Naive thymus-derived CD8-positive, alpha-beta T cell (primary cell): ENCODE measurements at regions not wholly inside any gene's neighbourhood (a gene's known extent, or its start where the extent isn't known, plus 50 kb on each side); places are given as distances from the start of the nearest gene placed in this dataset.

Experiments used
- ATAC-seq, 2 donors: fragments of 150-1000 bp; cut with Tn5 transposase in 1 of 2; sonication (Bioruptor Pico), chemical (Tn5 transposase) in 1 of 2; 1 replicate in 1 of 2; 2 replicates in 1 of 2; pipeline ENCODE4 v1.10.0; 2021; ENCODE audit warnings: mild to moderate bottlenecking in 2 of 2, moderate library complexity in 2 of 2
- POLR2A ChIA-PET: fragments of 350-600 bp; sonication (Branson Sonifier 250); formaldehyde crosslinking; loops from one replicate; lab custom pipeline; 2021; ENCODE audit warnings: antibody characterized with exemption; lab: Charles Lee
- DNase-seq, 10 donors: peaks; one replicate each; pipeline versions ENCODE4 v3.0.0 to v3.0.0-alpha.2; 2020 to 2022
- H3K27ac Mint-ChIP-seq, 10 donors: one replicate each; pipeline ENCODE4 v1.8.0; 2020 to 2022; ENCODE audit warnings: mild to moderate bottlenecking in 10 of 10, mixed read lengths in 10 of 10, moderate library complexity in 4 of 10, inconsistent platforms in 1 of 10
- H3K27me3 Mint-ChIP-seq, 5 donors: one replicate each; pipeline ENCODE4 v1.8.0; 2021 to 2022; ENCODE audit warnings: mixed read lengths in 5 of 5
- H3K36me3 Mint-ChIP-seq, 3 donors: one replicate each; pipeline ENCODE4 v1.8.0; 2020 to 2022; ENCODE audit warnings: mixed read lengths in 3 of 3, mild to moderate bottlenecking in 2 of 3, inconsistent platforms in 1 of 3
- H3K4me1 Mint-ChIP-seq, 4 donors: one replicate each; pipeline ENCODE4 v1.8.0; 2021 to 2022; ENCODE audit warnings: mixed read lengths in 4 of 4
- H3K4me3 Mint-ChIP-seq, 10 donors: one replicate each; pipeline ENCODE4 v1.8.0; 2020 to 2022; ENCODE audit warnings: mild to moderate bottlenecking in 10 of 10, mixed read lengths in 10 of 10, moderate library complexity in 6 of 10, inconsistent platforms in 1 of 10
- H3K9me3 Mint-ChIP-seq, 9 donors: one replicate each; pipeline ENCODE4 v1.8.0; 2020 to 2022; ENCODE audit warnings: mixed read lengths in 9 of 9, mild to moderate bottlenecking in 3 of 9, inconsistent platforms in 1 of 9, moderate library complexity in 1 of 9

DNA sequence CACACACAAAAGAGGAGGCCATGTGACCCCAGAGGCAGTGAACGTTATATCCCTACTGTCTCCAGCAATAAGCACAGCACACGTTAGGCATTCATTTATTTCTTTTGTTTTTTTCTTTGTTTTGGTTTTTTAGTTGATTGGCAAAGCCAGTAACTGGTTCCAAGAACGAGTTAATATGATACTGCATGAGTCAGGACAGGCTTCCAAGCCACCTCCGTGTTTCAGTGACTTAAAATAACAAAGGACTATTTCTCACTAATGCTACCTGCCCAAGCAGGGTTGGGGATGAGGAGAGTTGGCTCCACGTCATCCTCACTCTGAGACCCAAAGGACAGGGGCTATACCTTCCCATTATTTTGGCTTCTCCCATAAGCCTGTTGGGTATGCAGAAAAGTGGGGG lies 130.5 kb downstream of the ST8SIA2 start:
- no peak overlapping the region for H3K4me3 Mint-ChIP-seq
- H3K36me3 Mint-ChIP-seq, result no peaks in the 10 kb centered on the region
- H3K4me1 Mint-ChIP-seq, result peaks cover 0 to 6% (median 2%) of the 10 kb centered on the region in 4 donors
- no peaks in the 10 kb centered on the region for H3K9me3 Mint-ChIP-seq
- peaks cover 2 to 20% (median 6%) of the 10 kb centered on the region in 5 donors for H3K27me3 Mint-ChIP-seq
- no peak overlapping the region for H3K27ac Mint-ChIP-seq
- DNase-seq, result no peak
- no peak for ATAC-seq
- POLR2A ChIA-PET, result no interaction called here

DNA sequence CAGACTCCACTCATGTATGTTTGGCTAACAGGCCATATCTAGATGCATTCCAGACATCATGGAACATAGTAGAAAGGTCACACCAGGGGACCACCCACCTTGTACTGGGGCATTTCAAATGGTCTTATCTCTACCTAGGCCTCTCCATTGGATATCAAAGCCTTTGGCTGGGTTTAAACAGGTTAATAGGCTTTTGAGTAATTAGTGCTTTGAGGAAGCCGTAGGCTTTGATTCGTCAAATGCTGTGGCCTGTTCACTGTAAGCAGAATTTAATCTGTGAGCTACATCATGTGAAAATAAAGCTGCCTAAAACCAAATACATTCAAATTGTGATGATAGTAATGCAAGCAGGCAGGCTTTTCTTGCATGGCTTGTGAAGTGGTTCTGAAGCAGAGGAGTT lies 129.5 kb downstream of the ST8SIA2 start:
- no peak for ATAC-seq
- POLR2A ChIA-PET, result no interaction called here
- no peak overlapping the region for H3K4me3 Mint-ChIP-seq
- no peak overlapping the region for H3K27ac Mint-ChIP-seq
- DNase-seq, result no peak
- peaks cover 0 to 6% (median 2%) of the 10 kb centered on the region in 4 donors for H3K4me1 Mint-ChIP-seq
- no peaks in the 10 kb centered on the region for H3K9me3 Mint-ChIP-seq
- H3K36me3 Mint-ChIP-seq, result no peaks in the 10 kb centered on the region
- H3K27me3 Mint-ChIP-seq, result peaks cover 0 to 10% (median 0%) of the 10 kb centered on the region in 5 donors

DNA sequence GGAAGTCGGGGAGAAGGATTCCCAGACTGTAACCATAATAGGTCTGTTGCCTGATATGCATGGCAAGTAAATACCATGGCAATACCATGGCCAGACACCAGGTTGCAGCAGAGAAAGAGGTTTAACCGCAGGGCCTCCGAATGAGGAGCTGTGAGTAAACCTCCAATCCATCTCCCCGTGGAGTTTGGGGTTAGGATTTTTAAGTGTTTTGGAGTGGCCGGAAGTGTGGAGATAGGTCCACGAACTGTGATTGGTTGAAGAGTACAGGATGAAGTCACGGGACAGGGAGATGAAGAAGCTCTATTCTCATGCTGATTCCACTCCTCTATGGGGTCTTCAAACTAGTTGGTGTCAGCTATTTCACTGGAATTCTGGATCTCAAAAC lies 127.9 kb downstream of the ST8SIA2 start:
- DNase-seq, result peak in 7 of 10 donors; percentile 2 to 42 (median 30)
- Mint-ChIP-seq H3K27ac (peak overlapping the region in 1 of 10 donors; percentile 66), H3K36me3 (no peaks in the 10 kb centered on the region), H3K27me3 (peaks cover 0 to 2% (median 0%) of the 10 kb centered on the region in 5 donors), H3K4me3 (no peak overlapping the region), H3K4me1 (peaks cover 0 to 6% (median 2%) of the 10 kb centered on the region in 4 donors), H3K9me3 (no peaks in the 10 kb centered on the region)
- peak; percentile 62 to 65 for ATAC-seq
- POLR2A ChIA-PET, result no interaction called here

DNA sequence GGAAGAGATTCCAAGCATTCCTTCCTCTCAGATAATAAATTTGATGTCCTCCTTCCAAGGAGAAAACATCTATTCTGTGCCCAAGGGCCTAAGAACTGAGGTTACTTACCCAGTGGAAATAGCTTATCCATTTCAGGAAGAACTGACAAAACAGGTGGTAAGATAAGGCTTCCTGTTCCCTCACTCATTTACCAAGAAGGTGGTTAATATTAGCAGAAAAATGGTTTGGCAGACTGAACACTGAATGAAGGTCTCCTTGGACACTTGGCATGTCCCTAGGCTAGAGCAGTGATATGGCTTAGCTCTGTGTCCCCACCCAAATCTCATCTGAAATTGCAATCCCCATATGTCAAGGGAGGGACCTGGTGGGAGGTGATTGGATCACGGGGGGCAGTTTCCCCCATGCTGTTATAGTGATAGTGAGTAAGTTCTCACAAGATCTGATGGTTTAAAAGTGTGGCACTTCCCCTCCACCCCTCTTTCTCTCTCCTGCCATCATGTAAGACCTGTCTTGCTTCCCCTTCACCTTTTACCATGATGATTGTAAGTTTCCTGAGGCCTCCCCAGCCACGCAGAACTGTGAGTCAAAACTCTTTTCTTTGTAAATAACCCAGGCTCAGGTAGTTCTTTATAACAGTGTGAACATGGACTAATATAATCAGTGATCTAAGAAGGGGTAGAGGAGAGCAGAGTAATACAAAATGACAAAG lies 127.4 kb downstream of the ST8SIA2 start:
- no peaks in the 10 kb centered on the region for H3K9me3 Mint-ChIP-seq
- no peak overlapping the region for H3K27ac Mint-ChIP-seq
- DNase-seq, result no peak
- peaks cover 0 to 3% (median 0%) of the 10 kb centered on the region in 5 donors for H3K27me3 Mint-ChIP-seq
- H3K36me3 Mint-ChIP-seq, result no peaks in the 10 kb centered on the region
- no peak for ATAC-seq
- no peak overlapping the region for H3K4me3 Mint-ChIP-seq
- POLR2A ChIA-PET, result no interaction called here
- peaks cover 0 to 6% (median 2%) of the 10 kb centered on the region in 4 donors for H3K4me1 Mint-ChIP-seq

DNA sequence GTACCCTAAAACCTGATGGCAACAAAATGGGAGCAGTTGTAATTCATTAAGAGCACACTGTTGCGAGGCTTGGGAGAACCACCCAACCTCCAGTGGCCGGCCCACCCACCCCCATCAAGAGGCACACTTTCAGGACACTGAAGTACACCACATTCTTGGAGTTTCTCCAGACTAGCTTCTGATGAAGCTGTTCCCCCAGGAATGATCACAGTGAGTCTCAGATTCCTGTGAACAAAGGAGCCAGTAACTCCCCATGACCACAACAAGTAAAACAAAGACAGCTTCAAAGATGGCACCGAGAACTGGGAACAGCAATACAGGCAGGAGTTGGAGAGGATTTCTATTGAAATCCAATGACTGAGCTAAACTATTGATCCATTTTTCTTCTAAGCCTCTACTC lies 126.0 kb downstream of the ST8SIA2 start:
- ATAC-seq (no peak), DNase-seq (no peak)
- no peak overlapping the region for H3K27ac Mint-ChIP-seq
- POLR2A ChIA-PET, result no interaction called here
- H3K4me3 Mint-ChIP-seq, result no peak overlapping the region
- no peaks in the 10 kb centered on the region for H3K36me3 Mint-ChIP-seq
- no peaks in the 10 kb centered on the region for H3K9me3 Mint-ChIP-seq
- H3K27me3 Mint-ChIP-seq, result peaks cover 0 to 6% (median 0%) of the 10 kb centered on the region in 5 donors
- H3K4me1 Mint-ChIP-seq, result peaks cover 0 to 6% (median 2%) of the 10 kb centered on the region in 4 donors
